Islet precursor cell (in vitro differentiated cells): ENCODE measurements at regions not wholly inside any gene's neighbourhood (a gene's known extent, or its start where the extent isn't known, plus 50 kb on each side); places are given as distances from the start of the nearest gene placed in this dataset.
"Not testable (repeated sequence)": the region's sequence is repeated elsewhere in the genome, so short reads cannot be mapped to it uniquely, and the experiment has no call there.

ENCODE experiments used
- DNase-seq: peaks from one replicate; pipeline ENCODE4 v3.0.0-alpha.2; 2018

- DNase-seq = not testable (repeated sequence)
Measured at GRCh38 chr6:71360556-71361335, 72.1 kb downstream of the OGFRL1 start.

- DNase-seq = no peak
Measured at GRCh38 chr6:71364889-71365542, 76.4 kb downstream of the OGFRL1 start.

GRCh38 chr6:71367756-71368155 lies 79.1 kb downstream of the OGFRL1 start:
- peak; percentile 70 for DNase-seq

DNA sequence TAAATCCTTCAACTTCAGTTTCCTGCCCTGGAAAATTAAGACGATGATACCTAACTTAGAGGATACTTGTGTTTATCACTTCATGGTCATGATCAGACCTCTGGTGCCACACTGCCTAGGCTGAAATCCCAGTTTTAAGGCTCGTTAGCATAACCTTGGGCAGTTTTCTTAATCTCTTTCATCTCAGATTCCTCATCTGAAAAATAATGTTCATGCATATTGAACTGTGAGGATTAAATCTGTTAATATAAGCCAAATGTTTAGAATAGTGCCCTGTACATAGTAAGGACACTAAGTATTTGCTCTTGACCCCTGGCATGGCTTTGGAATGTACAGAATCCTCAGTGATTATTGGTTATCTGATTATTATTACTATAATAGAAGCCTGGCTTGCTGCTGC lies 79.7 kb downstream of the OGFRL1 start:
- no peak for DNase-seq

DNA sequence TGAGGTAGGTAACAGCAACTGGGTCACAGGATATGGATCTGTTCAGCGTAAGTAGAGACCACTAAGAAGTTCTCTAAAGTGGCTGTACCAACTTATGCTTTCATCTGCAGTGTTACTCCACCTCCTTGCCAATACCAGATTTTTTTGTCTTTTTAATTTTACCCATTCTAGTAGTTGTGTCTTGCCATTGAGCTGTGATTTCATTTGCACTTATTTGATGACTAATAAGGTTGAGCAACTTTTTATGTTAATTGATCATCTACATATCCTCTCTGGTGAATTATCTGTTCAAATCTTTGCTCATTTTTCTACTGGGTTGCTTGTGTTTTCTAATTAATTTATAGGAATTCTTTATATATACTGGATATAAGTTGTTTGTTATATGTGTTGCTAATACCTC lies 82.9 kb downstream of the OGFRL1 start:
- DNase-seq = no peak

GRCh38 chr6:71373943-71374342 lies 85.3 kb downstream of the OGFRL1 start:
- DNase-seq = no peak

DNA sequence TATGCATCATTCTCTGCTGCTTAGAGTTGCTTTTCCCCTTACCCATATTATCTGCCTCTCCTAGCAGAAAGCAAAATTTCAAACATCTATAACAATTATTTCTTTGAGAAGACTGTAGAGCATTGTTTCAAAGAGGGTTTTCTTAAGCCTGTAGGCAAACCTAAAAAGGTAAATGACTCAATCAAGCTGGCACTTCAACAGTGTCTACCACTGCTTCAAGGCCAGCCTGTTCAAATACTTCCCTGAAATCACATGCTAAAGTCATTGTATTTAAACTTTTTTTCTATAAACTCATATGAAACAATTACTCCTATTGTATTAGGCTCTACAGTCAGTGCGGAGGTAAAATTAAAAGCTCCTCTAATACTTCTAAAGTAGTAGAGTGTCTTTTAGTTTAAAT lies 87.1 kb downstream of the OGFRL1 start:
- DNase-seq = no peak

DNA sequence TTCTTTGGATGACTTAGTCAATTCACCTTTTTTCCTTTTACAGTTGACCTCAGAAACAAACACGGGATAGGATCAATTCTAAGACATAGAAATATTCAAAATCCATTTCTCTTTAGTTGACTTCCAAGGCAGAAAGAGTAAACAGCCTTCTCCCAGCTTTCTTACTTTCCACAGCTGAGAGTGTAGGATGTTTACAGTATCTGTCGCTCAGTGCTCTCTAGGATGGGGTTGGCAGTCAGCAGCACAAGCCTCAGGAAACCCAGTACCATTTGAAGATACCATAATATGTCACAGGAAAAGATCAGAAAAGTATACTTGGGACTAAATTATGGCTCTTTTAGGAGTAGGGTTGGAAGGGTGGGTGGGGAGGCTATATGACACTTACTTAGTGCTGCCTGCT lies 88.2 kb downstream of the OGFRL1 start:
- no peak for DNase-seq

GRCh38 chr6:71383476-71383875 lies 94.9 kb downstream of the OGFRL1 start:
- no peak for DNase-seq

GRCh38 chr6:71383901-71384489 lies 95.4 kb downstream of the OGFRL1 start:
- DNase-seq = no peak

DNA sequence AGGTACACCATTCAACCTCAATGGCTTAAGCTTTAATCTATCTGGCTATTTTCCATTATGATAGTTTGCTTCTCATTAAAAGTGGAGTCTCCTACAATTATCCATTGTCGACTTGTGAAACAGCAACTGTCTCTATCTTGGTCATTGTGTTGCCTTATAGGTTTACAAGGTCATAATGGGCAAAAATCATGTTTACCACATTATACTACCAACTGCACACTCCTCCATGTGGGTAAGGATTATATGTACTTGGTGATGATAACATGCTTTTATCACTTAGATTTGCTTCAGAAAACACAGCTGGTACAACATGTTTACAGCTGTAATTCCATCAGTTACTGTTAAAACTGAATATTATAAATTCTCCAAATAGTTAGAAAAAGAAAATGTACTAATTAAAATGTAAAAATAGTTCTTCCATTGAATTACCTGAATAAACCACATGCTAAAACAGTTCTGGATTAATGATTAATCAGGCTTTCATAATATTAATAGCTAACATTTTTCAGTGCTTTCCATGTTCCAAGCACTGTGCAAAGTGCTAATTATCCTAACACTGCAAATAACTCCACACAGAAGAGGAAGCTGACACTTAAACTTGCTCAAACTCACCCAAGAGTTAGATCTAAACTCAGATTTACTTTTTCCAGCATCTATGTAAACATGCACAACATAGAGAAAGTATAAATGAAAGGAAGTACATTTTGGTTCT lies 96.7 kb downstream of the OGFRL1 start:
- no peak for DNase-seq

DNA sequence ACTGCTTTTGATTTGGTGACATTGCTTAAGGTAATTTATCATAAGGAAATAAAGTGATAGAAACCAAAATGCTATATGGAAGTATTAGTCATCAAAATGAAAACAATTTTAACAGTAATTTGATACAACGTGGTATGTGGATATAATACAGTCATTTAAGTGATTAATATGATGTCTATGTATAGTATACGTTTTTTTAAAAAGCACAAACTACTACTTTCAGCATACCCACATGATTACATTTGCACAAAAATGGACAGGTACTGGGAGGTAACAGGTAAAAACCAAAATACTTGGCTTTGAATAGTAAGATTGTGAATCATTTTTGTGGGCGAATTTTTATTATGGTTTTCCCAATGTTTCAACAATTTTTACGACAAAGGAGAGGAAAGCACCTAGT lies 97.6 kb downstream of the OGFRL1 start:
- DNase-seq = no peak

GRCh38 chr6:71387179-71387578 lies 98.6 kb downstream of the OGFRL1 start:
- no peak for DNase-seq

DNA sequence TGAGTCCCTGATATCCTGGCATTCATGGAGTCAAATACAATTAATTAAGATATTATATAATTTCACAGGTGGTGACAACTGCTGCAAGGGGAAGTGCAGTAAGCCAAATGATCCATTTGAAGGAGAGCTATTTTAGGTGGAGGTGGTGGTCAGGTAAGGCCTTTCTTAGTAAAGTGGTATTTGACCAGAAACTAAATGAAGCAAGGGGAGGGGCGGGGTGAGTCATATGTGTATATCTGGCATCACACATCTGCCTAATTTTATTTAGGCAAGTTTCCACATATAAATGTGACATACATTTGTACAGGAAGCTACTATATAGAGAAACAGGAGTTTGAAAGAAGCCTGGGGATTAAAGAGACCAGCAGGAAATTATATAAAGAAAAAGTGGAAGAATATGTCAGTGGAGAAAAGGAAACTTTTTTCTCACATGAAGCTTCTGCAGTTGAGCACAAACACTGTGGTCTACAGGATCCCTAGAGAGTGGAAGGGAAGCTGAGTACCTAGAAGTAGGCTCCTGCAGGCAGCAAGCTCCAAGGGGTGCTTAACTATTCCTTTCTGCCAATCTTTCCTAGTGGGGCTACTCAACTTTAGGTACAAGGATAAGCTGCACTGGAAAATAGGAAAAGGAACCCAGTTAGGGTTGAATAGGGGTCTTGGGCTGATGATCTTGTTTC lies 99.6 kb downstream of the OGFRL1 start:
- DNase-seq = no peak

DNA sequence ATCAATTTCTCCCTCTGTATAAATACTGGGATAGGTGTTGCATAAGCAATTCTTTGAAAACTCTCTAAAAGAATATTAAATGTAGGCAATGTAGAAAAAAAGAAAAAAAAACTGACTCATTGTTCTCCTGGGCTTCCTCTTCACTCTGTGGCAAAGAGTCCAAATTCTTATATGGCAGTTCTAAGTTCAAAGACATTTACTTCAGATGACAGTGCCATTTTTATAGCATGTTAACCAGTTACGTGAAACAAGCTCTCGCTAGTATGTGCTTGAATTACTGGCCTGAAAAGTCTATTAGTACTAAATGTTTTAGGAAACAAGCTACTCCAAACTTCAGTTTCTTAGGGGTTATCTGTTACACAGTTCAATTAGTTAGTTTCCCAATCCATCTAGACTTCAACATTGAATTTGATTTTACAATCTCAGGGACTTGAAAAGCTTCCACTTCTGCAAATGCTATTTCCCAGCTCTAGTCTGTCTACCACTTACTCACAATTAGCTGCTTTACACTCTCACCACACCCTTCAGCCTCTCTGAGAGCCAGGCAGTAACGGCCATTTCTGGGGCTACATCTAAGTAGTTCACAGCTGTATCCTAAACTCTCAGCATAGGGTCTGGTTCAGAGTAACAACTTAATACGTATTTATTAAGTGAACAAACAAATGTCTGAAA lies 100.4 kb downstream of the OGFRL1 start:
- no peak for DNase-seq

- DNase-seq = no peak
Measured at GRCh38 chr6:71391126-71391525, 102.5 kb downstream of the OGFRL1 start.

- DNase-seq = no peak
Measured at GRCh38 chr6:71392276-71392675, 103.7 kb downstream of the OGFRL1 start.

GRCh38 chr6:71393471-71393870 lies 104.9 kb downstream of the OGFRL1 start:
- DNase-seq = no peak

DNA sequence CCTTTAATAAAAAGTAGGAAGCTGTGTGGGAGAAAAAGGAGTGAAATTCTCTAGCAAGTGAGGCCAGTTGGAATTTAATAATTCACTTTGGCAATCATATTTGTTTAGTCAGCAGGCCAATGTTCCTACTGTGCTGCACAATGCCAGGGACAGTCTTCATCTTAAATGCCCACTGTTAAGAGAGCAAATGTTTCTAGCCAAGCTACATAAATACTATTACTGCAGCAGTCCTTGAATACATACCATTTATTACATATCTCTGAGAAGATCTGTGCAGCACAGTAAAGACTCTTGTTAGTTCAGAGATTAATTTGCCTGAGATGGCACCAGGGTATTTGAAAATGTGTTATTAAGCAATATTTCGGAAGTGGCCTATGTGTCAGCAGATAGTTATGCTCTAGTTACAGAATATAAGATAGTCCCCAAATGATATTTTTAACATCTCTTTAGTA lies 105.4 kb downstream of the OGFRL1 start:
- no peak for DNase-seq

- no peak for DNase-seq
Measured at GRCh38 chr6:71394926-71395325, 106.3 kb downstream of the OGFRL1 start.

DNA sequence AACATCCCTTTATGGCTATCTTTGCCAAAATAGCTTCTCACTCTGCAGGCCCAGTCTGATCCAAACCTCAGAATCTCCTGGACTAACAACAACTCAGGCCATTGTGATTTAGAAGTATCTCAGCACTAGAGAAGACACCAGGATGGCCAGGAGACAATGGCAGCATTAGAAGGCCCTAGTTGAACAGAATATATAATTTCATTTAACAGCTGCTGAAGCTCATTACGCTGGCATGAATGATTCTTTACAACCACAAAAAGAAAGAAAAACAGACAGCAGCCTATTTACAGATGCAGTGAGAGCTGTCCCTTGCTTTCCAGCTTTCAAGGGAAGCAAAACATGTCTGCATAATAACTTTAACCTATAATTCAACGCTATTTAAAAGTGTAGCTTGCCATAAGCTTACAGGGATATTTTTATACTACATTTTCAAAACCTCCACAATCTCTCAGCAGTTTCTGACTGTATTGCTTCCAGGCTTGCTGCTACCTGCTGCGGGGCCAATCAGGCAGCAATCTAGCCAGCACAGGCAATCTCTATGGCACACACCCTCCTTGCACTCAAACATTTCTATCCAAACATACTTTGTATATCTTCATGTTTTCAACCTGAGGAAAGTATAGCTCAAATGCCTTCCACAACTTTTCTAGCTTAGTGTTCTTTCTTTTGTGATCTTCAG lies 107.3 kb downstream of the OGFRL1 start:
- DNase-seq = no peak

DNA sequence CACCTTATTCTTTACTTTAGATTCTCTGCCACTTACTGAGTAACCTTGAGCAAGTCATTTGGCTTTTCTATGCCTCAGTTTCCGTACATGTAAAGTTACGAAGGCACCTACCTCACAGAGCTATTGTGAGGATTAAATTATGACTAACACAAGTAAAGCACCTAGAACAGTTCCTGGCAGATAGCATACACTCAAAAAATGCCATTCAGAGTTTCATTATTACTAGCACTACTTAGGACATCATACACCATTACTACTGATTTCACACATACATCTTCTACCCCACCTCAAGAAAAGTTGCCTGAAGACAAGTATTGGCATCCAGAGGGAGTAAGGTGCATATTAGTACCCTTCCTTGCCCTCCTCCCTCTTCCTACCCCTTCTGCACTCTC lies 107.8 kb downstream of the OGFRL1 start:
- no peak for DNase-seq
